Endothelial cell (in vitro differentiated cells): ENCODE measurements at regions not wholly inside any gene's neighbourhood (a gene's known extent, or its start where the extent isn't known, plus 50 kb on each side); places are given as distances from the start of the nearest gene placed in this dataset.

Experiments
- DNase-seq: peaks from one replicate; pipeline ENCODE4 v3.0.0; 2021; ENCODE audit warnings: low spot score
- H3K27ac Mint-ChIP-seq: one replicate; pipeline ENCODE4 v1.8.0; 2021; ENCODE audit warnings: mixed read lengths, inconsistent platforms; ENCODE audit not compliant: unreplicated experiment
- H3K27me3 Mint-ChIP-seq: one replicate; pipeline ENCODE4 v1.8.0; 2021; ENCODE audit warnings: mild to moderate bottlenecking, moderate library complexity, mixed read lengths, inconsistent platforms; ENCODE audit not compliant: unreplicated experiment
- H3K36me3 Mint-ChIP-seq: one replicate; pipeline ENCODE4 v1.8.0; 2021; ENCODE audit warnings: mild to moderate bottlenecking, low read depth, mixed read lengths, inconsistent platforms; ENCODE audit not compliant: unreplicated experiment
- H3K4me1 Mint-ChIP-seq: one replicate; pipeline ENCODE4 v1.8.0; 2021; ENCODE audit warnings: mild to moderate bottlenecking, mixed read lengths, inconsistent platforms; ENCODE audit not compliant: unreplicated experiment
- H3K4me3 Mint-ChIP-seq: one replicate; pipeline ENCODE4 v1.8.0; 2021; ENCODE audit warnings: mild to moderate bottlenecking, mixed read lengths, inconsistent platforms; ENCODE audit not compliant: unreplicated experiment
- H3K9me3 Mint-ChIP-seq: one replicate; pipeline ENCODE4 v1.8.0; 2021; ENCODE audit warnings: mixed read lengths, inconsistent platforms; ENCODE audit not compliant: unreplicated experiment
- TF ChIP-seq, protein P1 (sequence below): fragments of 200-600 bp; sonication (generic); IDR thresholded peaks from one replicate; pipeline ENCODE4 v1.5.0; 2021; ENCODE audit warnings: antibody characterized with exemption; ENCODE audit not compliant: unreplicated experiment

DNA sequence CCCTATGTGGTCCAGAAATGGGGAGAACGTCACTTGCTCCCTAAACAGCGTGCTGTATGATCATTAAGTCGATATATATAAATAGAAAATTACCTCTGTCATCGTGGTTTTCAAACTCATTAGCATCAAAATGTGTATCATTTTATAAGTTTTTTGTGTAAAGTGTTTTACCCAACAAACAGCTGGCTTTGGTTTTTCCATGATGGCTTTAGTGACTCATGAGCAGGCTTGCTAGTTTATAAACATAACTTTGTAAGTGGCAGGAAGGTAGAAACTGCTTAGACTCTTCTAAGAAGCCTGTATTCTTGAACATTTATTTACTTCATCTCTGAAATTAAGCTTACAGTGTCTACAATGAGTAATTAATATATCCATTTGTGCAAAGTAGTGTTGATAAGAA is 108.4 kb upstream of the DIPK2B start:
- DNase-seq: no peak
- Mint-ChIP-seq H3K4me1 (peaks cover 8% of the 10 kb centered on the region), H3K36me3 (no peaks in the 10 kb centered on the region), H3K9me3 (no peaks in the 10 kb centered on the region), H3K27ac (no peak overlapping the region), H3K27me3 (no peaks in the 10 kb centered on the region), H3K4me3 (no peak overlapping the region)
- TF ChIP-seq, protein P1, sequence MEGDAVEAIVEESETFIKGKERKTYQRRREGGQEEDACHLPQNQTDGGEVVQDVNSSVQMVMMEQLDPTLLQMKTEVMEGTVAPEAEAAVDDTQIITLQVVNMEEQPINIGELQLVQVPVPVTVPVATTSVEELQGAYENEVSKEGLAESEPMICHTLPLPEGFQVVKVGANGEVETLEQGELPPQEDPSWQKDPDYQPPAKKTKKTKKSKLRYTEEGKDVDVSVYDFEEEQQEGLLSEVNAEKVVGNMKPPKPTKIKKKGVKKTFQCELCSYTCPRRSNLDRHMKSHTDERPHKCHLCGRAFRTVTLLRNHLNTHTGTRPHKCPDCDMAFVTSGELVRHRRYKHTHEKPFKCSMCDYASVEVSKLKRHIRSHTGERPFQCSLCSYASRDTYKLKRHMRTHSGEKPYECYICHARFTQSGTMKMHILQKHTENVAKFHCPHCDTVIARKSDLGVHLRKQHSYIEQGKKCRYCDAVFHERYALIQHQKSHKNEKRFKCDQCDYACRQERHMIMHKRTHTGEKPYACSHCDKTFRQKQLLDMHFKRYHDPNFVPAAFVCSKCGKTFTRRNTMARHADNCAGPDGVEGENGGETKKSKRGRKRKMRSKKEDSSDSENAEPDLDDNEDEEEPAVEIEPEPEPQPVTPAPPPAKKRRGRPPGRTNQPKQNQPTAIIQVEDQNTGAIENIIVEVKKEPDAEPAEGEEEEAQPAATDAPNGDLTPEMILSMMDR: no peak

DNA sequence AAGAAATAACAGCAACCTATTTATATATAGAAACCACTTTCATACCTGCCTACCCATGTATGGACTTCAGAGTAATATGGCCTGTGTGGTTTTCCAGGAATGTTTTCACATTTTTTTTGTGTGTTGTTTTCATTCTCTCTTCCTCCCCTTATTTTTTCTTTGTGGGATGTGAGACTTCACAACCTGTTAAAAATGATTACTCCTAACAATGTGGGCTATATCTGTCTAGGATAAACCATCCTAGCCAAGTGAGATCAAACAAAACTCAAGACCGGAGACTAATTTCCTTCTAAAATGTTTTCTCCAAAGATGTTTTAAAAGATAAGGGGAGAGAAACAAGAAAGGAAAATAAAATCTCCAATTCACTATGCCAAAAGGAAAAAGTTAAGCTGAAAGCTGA is 106.1 kb upstream of the DIPK2B start:
- no peak overlapping the region for H3K4me3 Mint-ChIP-seq
- H3K27me3 Mint-ChIP-seq: no peaks in the 10 kb centered on the region
- peaks cover 8% of the 10 kb centered on the region for H3K4me1 Mint-ChIP-seq
- TF ChIP-seq, protein P1: no peak
- DNase-seq: no peak
- no peaks in the 10 kb centered on the region for H3K9me3 Mint-ChIP-seq
- H3K36me3 Mint-ChIP-seq: no peaks in the 10 kb centered on the region
- peak overlapping the region; percentile 65 for H3K27ac Mint-ChIP-seq

DNA sequence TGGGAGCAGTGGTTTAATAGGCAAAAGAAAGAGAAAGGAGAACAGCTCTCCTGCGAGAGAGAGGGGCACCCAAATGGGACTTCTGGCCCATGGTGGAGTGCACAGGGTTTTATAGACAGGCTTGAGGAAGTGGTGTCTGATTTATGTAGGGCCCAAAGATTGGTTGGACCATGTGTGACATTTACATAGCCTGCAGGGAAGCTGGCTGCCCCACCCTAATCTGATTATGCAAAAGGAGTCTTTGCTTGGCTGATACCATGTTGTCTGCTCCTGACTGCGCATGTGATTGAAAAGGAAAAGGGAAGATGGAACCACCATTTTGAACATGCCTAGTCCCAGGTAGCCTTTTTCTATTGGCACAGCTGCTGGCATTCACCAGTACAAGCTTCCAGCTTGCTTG is 100.0 kb upstream of the DIPK2B start:
- Mint-ChIP-seq H3K4me1 (peaks cover 6% of the 10 kb centered on the region), H3K27ac (no peak overlapping the region), H3K36me3 (no peaks in the 10 kb centered on the region), H3K9me3 (no peaks in the 10 kb centered on the region), H3K27me3 (no peaks in the 10 kb centered on the region), H3K4me3 (no peak overlapping the region)
- TF ChIP-seq, protein P1: no peak
- no peak for DNase-seq

DNA sequence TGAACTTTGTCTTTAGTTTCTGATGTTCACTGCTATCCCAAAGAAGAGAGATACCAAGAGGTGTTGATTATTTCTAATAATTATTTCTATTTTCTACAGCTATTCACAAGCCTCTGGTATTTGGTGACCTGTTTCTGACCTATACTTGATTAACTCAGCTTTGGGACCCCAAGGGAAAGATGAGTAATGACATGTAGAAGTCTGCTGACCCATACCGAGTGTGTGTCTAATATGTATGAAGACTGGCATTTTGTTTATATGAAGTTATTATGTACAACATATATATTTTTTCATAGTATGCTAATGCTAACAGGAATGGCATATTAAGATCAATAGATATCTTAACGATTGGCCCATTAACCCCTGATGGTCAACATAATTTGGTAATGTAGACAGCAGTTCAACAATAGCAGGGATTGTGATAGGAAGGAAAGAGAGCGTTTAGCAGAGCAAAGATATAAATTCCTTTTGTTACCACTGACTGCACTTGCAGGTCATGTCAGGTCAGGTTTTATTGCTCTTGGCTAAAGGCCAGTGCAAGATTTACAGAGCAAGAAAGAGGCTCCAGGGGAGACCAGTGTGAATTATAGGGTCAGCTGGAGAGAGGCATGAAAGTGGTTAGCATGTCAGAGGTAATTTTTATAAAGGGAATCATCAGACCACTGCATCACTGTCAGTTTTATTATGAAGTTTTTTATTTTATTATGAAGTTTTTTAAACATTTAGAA is 94.7 kb upstream of the DIPK2B start:
- Mint-ChIP-seq H3K27ac (no peak overlapping the region), H3K4me3 (no peak overlapping the region), H3K36me3 (no peaks in the 10 kb centered on the region), H3K4me1 (peaks cover 6% of the 10 kb centered on the region), H3K27me3 (no peaks in the 10 kb centered on the region), H3K9me3 (no peaks in the 10 kb centered on the region)
- TF ChIP-seq, protein P1: no peak
- DNase-seq: no peak

DNA sequence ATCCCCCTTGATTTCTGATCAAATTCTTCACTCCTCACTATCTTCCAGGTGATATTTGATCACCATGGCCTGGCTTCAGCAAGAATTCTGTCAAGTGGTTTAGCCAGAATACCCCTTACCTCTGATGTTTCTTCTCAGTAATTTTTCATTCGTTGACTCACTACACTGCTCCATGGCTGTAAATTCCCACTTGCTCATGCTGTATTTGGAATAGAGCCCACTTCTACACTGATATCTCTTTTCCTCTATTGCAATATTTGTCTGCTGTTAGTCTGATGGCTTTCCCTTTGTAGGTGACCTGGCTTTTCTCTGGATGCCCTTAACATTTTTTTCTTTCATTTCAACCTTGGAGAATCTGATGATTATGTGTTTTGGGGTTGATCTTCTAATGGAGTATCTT is 73.9 kb upstream of the DIPK2B start:
- H3K4me1 Mint-ChIP-seq: no peaks in the 10 kb centered on the region
- H3K36me3 Mint-ChIP-seq: no peaks in the 10 kb centered on the region
- no peak overlapping the region for H3K27ac Mint-ChIP-seq
- H3K27me3 Mint-ChIP-seq: no peaks in the 10 kb centered on the region
- no peak overlapping the region for H3K4me3 Mint-ChIP-seq
- no peak for DNase-seq
- no peaks in the 10 kb centered on the region for H3K9me3 Mint-ChIP-seq
- TF ChIP-seq, protein P1: no peak
